ENCODE measurements at regions not wholly inside any gene's neighbourhood (a gene's known extent, or its start where the extent isn't known, plus 50 kb on each side); places are given as distances from the start of the nearest gene placed in this dataset.

GRCh38 chr2:234243871-234244565 lies 193.5 kb downstream of the SPP2 start:
- peak; percentile 46 for DNase-seq

- DNase-seq, result no peak
Measured at GRCh38 chr2:234242459-234242836, 191.9 kb downstream of the SPP2 start.

DNA sequence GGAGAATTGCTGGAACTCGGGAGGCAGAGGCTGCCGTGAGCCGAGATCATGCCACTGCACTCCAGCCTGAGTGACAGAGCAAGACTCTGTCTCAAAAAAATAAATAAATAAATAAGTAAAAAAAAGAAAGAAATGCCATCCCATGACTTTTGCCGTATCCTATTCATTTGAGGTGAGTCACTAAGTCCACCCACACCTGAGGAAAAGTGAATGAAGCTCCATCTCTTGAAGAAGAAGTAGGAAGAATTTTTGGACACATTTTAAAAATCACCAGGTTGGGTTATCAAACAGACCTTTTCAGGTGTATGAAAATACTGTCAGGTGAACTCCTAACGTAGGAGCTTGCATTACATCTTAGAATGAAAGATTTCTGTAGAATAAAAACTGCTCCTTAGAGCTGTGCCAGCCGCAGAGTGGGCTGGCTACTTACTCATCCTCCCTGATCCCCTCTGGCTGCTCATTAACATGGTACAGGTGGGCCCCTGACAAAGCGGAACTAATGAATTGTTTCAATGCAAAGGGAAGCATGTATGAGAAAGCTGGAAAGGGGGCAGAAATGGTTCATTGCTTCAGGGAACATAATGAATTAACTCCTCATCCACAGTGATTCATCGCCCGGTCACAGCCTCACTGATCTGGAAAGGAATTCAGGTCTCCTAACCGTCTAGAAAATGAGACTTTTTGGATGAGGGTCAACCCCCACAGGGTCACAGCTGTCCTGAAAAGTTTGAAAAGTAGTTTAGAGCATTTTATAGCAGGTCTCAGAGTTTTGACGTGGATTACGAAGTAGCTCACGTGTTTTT lies 191.4 kb downstream of the SPP2 start:
- no peak for DNase-seq

DNA sequence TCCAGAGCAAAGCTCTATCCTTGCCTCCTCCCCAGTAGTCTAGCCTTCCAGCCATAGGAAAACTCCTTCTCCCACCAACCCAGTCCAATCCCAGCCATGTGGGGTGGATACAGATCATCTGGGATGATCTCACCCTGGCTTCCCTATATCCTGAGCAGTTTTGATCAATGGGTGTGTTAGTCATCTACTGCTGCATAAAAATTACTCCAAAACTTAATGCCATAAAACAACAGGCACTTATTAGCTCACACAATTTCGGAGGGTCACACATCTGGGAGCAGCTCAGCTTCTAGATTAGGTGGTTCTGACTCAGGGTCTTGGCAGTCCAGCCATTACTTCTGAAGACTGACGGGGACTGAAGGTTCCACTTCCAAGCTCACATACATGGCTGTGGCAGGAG lies 190.4 kb downstream of the SPP2 start:
- no peak for DNase-seq

- no peak for DNase-seq
Measured at GRCh38 chr2:234235191-234235590, 184.7 kb downstream of the SPP2 start.

GRCh38 chr2:234231460-234231859 lies 181.0 kb downstream of the SPP2 start:
- DNase-seq, result no peak

DNA sequence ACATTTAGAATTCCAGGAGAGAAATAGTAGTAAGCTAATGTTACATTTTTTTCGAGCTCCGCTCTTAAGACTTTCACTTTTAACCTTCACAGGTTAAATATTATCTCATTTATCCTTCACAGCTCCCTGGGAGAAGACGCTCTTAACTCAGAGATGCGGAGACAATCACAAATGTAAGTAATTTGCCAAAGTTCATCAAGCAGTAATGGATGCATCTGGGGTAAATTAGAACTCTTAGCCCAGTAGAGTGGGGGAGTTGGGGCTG lies 168.5 kb downstream of the SPP2 start:
- DNase-seq, result no peak

DNA sequence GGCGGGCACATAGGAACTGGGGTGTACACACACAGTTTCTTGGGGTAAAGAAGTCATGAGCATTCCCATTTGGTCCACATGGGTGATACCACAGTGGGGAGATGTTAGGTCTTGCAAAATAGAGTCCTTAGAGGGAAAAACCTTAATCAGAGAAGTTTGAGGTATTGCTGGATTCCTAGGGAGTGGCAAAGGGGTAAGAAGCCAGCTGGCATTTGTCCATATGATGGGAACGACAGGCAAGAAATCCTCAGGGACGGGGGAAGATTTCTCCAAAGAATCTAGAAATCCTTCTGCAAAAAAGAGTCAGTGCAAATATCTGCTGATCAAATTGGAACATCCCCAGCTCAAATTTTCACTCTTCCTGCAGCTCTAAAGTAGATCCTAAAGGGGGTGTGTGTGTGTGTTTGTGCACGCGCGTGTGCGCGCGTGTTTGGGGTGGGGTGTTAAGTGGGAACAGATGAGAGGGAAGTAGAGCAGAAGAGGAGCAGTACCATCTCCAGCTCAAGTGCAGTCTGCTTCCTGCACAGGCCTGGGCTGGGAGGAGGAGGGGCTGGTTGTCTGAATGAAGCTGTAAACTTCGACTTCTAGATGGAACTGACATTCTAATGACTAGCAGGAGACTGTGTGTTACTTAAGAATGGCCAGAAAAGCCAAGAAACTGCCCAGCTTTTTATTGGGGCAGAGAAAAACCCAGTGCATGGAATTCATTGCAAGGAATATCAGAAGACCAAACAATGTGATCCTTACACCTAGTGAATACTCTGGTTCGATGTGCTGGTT lies 168.0 kb downstream of the SPP2 start:
- no peak for DNase-seq

DNA sequence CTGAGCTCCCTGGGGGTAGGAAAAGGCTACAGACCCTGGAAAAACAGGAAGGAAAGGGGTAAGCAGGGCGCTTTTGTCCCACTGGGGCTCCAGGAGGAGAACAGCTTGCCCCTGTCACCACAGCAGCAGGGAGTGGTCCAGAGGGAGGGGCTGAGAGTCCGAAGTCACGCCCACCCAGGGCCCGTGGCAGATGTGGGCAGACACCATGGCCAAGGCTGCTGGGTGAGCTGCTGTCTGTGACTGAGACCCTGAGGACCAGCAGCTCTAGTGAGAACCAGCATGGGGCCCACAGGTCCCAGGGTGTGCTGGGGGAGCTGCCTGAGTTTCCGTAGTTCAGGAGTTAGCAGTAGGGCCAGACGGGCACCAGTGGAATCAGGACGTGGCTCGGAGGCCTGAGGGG lies 162.0 kb downstream of the SPP2 start:
- no peak for DNase-seq

GRCh38 chr2:234211797-234212196 lies 161.3 kb downstream of the SPP2 start:
- DNase-seq, result no peak

DNA sequence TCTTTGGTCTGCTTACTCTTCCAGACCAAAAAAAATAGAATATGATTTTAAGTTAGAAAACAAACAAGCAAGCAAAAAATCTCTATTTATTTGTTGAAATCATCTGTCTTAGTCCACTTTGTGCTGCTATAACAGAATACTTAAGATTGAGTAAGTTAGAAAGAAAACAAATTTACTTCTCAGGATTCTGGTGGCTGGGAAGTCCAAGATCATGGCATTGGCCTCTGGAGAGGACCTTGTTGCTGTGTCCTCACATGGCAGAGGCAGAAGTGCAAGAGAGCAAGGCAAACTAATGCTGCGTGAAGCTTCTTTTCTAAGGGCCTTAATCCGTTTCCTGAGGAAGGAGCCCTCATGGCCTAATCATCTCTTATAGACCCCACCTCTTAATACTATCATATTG lies 156.2 kb downstream of the SPP2 start:
- DNase-seq, result no peak

DNA sequence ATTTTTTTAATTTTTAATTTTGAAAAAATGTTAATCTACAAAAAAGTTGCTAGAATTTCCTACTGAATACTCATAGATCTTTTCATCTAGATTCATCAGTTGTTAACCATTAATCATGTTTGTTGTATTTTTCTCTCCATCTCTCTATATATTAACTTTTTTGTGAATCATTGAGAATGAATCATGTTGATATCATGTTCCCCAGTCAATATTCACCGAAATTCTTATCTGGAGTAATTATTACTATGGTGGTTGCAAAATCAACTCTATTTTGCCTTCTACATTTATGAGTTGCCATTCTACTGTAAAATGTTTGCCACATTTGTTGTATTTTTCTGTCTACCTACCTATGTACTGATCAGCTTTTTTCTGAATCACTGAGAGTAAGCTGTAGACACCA lies 154.0 kb downstream of the SPP2 start:
- DNase-seq, result no peak

DNA sequence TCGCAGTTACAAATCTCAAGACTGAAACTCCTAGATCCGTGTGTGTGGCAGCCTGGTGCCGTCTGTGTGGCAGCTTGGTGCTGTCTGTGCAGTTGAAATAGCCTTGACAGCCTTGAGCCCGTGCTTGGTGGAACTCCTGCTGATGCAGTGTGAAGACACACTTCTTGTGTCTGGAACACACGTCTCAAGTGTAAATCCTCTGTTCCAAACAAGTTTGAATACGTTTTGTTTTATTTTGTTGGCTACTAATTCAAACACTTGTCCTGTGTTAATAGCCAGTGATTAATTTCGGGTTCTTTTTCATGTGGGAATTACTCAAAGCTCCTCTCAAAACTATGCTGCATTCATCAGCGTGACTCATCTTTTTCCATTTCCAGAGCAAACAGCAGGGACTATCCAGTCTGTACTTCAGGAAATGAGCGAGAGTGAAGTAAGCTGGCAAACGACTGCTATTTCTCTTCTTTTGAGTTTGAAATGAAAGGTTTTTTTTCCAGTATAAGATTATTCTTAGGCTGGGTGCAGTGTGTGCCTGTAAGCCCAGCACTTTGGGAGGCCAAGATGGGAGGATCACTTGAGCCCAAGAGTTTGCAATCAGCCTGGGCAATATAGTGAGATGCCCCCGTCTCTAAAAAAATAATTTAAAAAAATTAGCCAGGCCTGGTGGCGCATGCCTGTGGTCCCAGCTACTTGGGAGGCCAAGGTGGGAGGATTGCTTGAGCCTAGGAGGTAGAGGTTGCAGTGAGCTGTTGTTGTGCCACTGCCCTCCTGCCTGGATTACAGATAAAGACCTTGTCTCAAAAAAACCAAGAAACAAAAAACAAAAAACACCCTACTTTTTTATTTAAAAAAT lies 152.9 kb downstream of the SPP2 start:
- DNase-seq, result no peak

DNA sequence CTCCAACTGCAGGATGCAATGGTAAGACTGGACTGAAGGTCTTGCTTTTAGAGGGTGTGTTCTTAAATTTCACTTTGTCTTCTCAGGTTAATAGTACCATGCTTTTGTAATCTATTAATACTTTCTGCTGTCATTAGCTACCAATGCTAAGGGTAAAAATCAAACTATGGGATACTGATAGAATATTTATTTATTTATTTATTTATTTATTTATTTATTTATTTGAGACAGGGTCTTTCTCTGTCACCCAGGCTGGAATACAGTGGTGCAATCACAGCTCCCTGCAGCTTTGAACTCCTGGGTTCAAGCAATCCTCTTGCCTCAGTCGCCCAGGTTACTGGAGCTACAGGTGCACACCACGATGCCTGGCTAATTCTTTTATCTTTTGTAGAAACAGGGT lies 152.1 kb downstream of the SPP2 start:
- DNase-seq, result no peak

GRCh38 chr2:234199996-234200395 lies 149.5 kb downstream of the SPP2 start:
- DNase-seq, result no peak

DNA sequence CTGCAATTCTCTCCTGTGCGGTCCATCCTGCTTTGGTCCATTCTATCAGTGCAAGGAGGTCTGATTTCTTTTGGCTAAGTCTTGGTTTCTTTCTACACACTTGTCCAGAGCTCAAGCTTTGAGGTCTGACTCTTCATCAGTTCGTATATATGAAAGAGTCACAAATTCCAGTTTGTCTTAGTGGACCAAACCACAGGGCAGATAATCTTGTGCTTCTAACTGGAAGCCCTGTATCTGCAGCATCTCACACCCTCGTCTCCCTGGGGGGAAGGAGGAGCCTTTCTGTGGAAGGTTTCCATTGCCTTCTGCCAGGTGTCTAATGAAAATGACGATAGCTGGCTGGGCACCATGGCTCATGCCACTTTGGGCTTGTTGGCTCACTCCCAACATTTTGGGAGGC lies 148.5 kb downstream of the SPP2 start:
- no peak for DNase-seq

DNA sequence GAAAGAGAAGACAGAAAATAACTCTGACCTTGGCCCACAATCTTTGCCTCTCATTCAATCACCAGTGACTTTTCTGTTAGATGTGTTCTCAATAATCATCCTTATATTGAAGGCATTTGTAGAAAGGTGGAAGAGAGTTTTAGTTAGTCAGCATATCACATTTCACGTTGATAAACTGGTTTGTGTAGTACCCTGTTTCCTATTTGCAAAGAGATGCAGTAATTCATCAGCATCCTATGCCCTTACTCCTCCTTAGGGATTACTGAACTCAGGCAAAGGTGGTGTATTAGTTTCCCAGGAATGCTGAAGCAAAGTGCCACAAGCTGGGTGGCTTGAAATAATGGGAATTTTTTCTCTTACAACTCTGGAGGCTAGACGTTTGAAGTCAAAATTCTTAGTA lies 145.0 kb downstream of the SPP2 start:
- DNase-seq, result peak; percentile 59

DNA sequence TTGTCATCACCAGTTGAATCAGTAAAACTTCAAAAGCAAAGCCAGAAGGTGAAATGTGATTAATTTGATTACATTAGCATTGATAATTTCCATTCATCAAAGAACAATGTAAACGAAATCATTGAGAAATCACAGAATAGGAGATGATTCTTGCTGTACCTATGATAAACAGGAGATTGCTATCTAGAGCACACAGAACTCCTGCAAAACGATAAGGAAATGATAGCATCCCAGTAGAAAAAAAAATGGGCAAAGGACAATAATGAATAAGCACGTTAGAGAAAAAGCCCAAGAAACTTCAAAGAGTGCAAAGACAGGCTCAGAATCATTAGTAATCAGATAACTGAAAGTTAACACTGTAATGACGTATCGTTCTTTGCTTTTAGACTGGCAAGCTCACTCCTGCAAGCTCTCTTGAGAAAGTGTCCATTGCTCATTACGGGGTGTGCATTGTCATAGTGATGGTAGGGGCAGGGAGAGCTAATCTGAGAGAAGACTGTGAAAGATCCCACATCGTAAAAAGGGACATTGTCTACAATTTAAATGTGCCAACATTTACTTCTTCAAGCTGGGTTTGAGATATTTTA lies 143.6 kb downstream of the SPP2 start:
- DNase-seq, result no peak

GRCh38 chr2:234191819-234192407 lies 141.4 kb downstream of the SPP2 start:
- DNase-seq, result peak; percentile 49

- no peak for DNase-seq
Measured at GRCh38 chr2:234189786-234190300, 139.3 kb downstream of the SPP2 start.

DNA sequence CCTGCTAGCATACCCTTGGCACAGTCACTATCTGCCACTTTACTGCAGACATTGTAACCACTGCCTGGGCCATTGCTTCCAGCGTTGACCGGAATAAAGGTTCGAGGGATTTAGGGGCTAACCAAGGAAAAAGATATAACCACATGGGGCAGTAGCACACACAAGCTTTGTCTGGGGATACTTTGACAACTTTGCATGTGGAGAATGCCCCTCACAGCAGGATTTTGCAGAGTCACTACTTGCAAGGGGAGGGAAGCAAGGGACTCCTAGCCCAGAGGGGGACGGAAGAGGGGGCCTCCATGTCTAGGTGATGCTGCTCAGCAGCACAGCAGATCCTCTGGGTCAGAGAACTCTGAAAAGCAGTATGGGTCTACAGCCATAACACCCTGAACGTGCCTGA lies 138.7 kb downstream of the SPP2 start:
- DNase-seq, result no peak

DNA sequence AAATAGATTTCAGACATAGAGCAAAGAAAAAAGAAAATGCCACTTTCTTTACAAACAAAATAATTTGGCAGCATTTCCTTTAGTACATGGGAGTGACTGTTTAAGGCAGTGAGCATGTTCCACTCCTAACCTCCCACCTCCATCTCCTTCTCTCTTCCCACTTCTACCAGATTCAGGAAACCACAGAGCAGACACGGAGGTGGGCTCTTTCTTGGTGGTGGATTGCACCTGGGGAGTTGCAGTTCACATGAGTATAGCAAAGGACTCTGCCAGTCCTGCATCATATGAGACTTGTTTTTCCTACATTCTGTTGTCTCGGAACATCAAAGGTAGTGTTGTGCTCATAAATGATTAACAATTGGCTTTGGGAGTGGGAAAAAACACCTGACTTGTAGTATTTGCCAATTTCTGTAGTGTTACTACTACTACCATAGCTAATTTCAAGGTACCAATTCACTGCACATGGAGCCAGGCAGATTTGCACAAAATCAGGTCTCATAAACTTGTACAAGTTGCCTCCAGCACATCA lies 137.2 kb downstream of the SPP2 start:
- DNase-seq, result no peak

Measured in NCI-H510A treated with DMSO at 0.1 percent for 48 hours (cell line).